Tibial nerve (tissue), 4 donors: ENCODE measurements at regions not wholly inside any gene's neighbourhood (a gene's known extent, or its start where the extent isn't known, plus 50 kb on each side); places are given as distances from the start of the nearest gene placed in this dataset.

Experiments
- DNase-seq, 2 donors: peaks; one replicate each; pipeline ENCODE4 v3.0.0-alpha.2; 2019; ENCODE audit warnings: low spot score in 2 of 2
- H3K27ac ChIP-seq, 4 donors: fragments of 200-600 bp; sonication (generic) in 3 of 4; one replicate each; pipeline ENCODE4 v1.5.1; 2017 to 2019; ENCODE audit warnings: mild to moderate bottlenecking in 1 of 4
- H3K27me3 ChIP-seq, 2 donors: fragments of 200-600 bp; sonication (generic) in 1 of 2; one replicate each; pipeline versions ENCODE4 v1.5.1 to v1.6.0; 2017 to 2019
- H3K36me3 ChIP-seq, 3 donors: fragments of 200-600 bp; sonication (generic); one replicate each; pipeline ENCODE4 v1.5.1; 2018 to 2019
- H3K4me1 ChIP-seq, 4 donors: fragments of 200-600 bp; sonication (generic) in 3 of 4; one replicate each; pipeline ENCODE4 v1.5.1; 2017 to 2019
- H3K4me3 ChIP-seq, 4 donors: fragments of 200-600 bp; sonication (generic) in 3 of 4; one replicate each; pipeline ENCODE4 v1.5.1; 2017 to 2019; ENCODE audit warnings: mild to moderate bottlenecking in 1 of 4, moderate library complexity in 1 of 4
- H3K9me3 ChIP-seq, 4 donors: fragments of 200-600 bp; sonication (generic) in 3 of 4; one replicate each; pipeline ENCODE4 v1.5.1; 2017 to 2019
- CTCF ChIP-seq, 5 experiments: fragments of 200-600 bp in 3 of 5; fragments of 450-650 bp in 2 of 5; sonication (generic) in 3 of 5; IDR thresholded peaks; one replicate each; pipeline ENCODE4 v1.5.1; 2016 to 2019; ENCODE audit warnings: antibody characterized with exemption in 5 of 5, mild to moderate bottlenecking in 3 of 5, moderate library complexity in 2 of 5
- EP300 ChIP-seq, 2 donors: sonication (generic); formaldehyde crosslinking; IDR thresholded peaks; one replicate each; pipeline ENCODE4 v1.6.1; 2017; ENCODE audit warnings: antibody characterized with exemption in 2 of 2, mild to moderate bottlenecking in 1 of 2
- POLR2A ChIP-seq, 2 donors: fragments of 450-650 bp; IDR thresholded peaks; one replicate each; pipeline ENCODE4 v1.6.1; 2017; ENCODE audit warnings: antibody characterized with exemption in 2 of 2, mild to moderate bottlenecking in 2 of 2, moderate library complexity in 2 of 2
- WGBS, 2 donors: methylation state at CpG; one replicate each; pipeline ENCODE4 v1.1.5; 2018; 5-methylcytosine and 5-hydroxymethylcytosine counted together

DNA sequence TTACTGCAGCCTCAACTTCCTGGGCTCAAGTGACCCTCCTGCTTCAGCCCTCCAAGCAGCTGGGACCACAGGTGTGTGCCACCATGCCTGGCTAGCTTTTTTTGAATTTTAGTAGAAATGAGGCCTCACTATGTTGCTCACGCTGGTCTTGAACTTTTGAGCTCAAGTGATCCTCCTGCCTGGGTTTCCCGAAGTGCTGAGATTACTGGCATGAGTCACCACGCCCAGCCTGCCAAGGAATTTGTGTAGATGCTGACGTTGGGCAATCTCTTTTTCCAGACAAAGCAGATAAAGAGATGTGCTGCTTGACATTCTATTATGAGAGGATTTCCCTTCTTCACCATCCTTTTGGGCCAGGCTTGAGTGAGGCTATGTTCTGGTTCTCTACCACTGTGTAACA lies 254.5 kb upstream of the RPS6KA3 start:
- Histone ChIP-seq H3K4me1 (no peaks in the 10 kb centered on the region), H3K27ac (no peak overlapping the region), H3K9me3 (no peaks in the 10 kb centered on the region), H3K27me3 (peaks cover 0 to 14% of the 10 kb centered on the region in 2 donors), H3K4me3 (no peak overlapping the region), H3K36me3 (no peaks in the 10 kb centered on the region)
- TF ChIP-seq CTCF (IDR thresholded peaks at IDR 0.05): no peak
- TF ChIP-seq EP300 (IDR thresholded peaks at IDR 0.05): no peak
- TF ChIP-seq POLR2A (IDR thresholded peaks at IDR 0.05): no peak
- no peak for DNase-seq
- 51 to 62% methylated on average over 3 to 4 of the region's 4 CpGs for WGBS, 2 donors

DNA sequence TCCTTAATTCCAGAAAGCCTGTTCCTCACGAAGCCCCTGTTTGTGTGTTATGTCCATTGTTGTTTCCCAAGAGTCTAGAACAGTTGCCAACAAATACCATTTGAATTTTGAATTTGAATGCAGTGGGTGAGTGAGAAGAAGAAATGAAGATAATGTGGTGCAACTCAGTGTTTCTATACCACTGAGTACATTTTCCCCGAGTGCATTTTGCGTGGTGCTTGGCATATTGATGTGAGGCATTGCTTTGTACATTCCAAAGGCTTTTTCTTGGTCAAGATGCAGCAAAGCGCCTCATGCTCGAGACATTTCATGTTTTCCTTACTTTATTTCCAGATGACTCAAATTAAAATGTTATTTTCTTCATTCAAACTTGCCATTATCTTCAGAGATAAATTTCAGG lies 253.1 kb upstream of the RPS6KA3 start:
- WGBS, 2 donors: 51 to 70% methylated on average over 5 of the region's 5 CpGs
- Histone ChIP-seq H3K9me3 (no peaks in the 10 kb centered on the region), H3K27me3 (peaks cover 0 to 23% of the 10 kb centered on the region in 2 donors), H3K4me1 (no peaks in the 10 kb centered on the region), H3K4me3 (no peak overlapping the region), H3K27ac (no peak overlapping the region), H3K36me3 (no peaks in the 10 kb centered on the region)
- TF ChIP-seq POLR2A (IDR thresholded peaks at IDR 0.05): no peak
- TF ChIP-seq CTCF (IDR thresholded peaks at IDR 0.05): no peak
- no peak for TF ChIP-seq EP300 (IDR thresholded peaks at IDR 0.05)
- DNase-seq: no peak

DNA sequence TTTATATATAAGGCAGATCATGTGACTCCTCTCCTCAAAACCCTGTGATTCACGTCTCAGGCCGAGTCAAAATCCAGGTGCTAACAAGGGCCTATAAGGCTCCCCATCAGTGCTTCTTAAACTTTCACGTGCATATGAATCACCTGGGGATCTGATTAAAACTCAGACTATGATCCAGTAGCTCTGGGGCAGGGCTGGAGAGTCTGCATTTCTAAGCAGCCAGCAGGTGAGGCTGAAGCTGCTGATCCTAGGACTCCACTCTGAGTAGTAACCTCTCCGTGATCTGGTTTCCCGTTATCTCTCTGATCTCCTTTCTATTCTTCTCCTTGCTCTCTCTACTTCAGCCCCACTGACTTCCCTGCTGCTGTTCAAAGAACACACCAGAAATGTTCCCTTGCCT lies 252.4 kb upstream of the RPS6KA3 start:
- 56 to 64% methylated on average over 5 of the region's 5 CpGs for WGBS, 2 donors
- TF ChIP-seq EP300 (IDR thresholded peaks at IDR 0.05) (no peak), CTCF (IDR thresholded peaks at IDR 0.05) (no peak)
- H3K36me3 ChIP-seq: no peaks in the 10 kb centered on the region
- no peaks in the 10 kb centered on the region for H3K4me1 ChIP-seq
- H3K9me3 ChIP-seq: no peaks in the 10 kb centered on the region
- DNase-seq: no peak
- H3K27me3 ChIP-seq: peaks cover 0 to 23% of the 10 kb centered on the region in 2 donors
- H3K27ac ChIP-seq: no peak overlapping the region
- H3K4me3 ChIP-seq: no peak overlapping the region

DNA sequence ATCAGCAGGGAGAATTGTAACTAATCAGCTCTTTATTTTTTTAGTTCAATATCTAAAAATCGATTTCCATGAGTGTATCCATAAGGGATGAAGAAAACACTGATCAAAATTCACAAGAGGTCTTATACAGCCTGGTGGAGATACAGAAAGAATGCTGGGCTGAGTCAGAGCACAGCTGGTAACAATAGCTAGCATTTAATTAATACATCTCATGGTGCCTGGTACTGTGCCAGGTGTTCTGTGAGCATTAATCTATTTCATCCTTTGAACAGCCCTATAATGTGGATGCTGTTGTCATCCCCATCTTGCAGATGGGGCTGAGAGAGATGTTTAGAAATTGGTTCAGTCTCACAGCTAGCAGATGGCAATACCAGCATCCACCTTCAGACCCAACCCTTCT lies 250.9 kb upstream of the RPS6KA3 start:
- no peak overlapping the region for H3K27ac ChIP-seq
- TF ChIP-seq POLR2A (IDR thresholded peaks at IDR 0.05) (no peak), EP300 (IDR thresholded peaks at IDR 0.05) (no peak), CTCF (IDR thresholded peaks at IDR 0.05) (no peak)
- no peak overlapping the region for H3K4me3 ChIP-seq
- 46 to 92% methylated on average over 1 of the region's 1 CpG for WGBS, 2 donors
- no peaks in the 10 kb centered on the region for H3K9me3 ChIP-seq
- no peaks in the 10 kb centered on the region for H3K36me3 ChIP-seq
- DNase-seq: no peak
- no peaks in the 10 kb centered on the region for H3K4me1 ChIP-seq
- H3K27me3 ChIP-seq: peaks cover 0 to 23% of the 10 kb centered on the region in 2 donors

DNA sequence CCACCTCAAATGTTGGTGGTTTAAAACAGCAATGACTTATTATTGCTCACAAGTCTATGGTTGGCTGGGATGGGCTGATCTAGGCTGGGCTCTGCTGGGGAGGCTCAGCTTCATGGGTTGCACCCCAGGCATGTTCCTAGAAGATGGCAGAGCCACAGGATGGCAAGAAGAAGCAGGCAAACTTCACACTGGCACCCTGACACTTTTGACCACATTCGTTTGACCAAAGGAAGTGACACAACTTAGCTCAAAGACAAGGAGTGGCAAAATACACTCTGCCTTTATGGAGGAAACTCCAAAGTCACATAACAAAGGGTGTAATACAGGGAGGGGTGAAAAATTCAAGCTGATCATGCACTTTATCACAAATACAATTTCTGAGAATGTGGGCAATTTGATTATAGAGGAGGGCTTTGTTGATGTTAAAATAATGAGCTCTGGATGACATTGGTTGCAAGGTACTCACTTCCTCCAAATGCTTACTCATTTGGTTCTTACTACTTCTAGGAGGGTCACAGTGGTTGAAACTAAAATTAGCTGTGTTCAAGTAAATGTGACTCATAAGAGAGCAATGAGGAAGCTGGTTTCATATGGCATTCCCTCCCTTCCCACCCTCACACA lies 249.2 kb upstream of the RPS6KA3 start:
- Histone ChIP-seq H3K9me3 (no peaks in the 10 kb centered on the region), H3K4me1 (no peaks in the 10 kb centered on the region), H3K27me3 (peaks cover 0 to 12% of the 10 kb centered on the region in 2 donors), H3K4me3 (no peak overlapping the region), H3K36me3 (no peaks in the 10 kb centered on the region), H3K27ac (no peak overlapping the region)
- no peak for DNase-seq
- 22 to 69% methylated on average over 1 of the region's 1 CpG for WGBS, 2 donors
- TF ChIP-seq EP300 (IDR thresholded peaks at IDR 0.05) (no peak), CTCF (IDR thresholded peaks at IDR 0.05) (no peak), POLR2A (IDR thresholded peaks at IDR 0.05) (no peak)
